GM12878 (cell line): ENCODE measurements at regions not wholly inside any gene's neighbourhood (a gene's known extent, or its start where the extent isn't known, plus 50 kb on each side); places are given as distances from the start of the nearest gene placed in this dataset.

Source experiments
- ATAC-seq: fragments of 200-7000 bp; cut with Tn5 transposase; 3 replicates; pipeline ENCODE4 v1.9.1; 2020; ENCODE audit warnings: mild to moderate bottlenecking, moderate library complexity
- BruUV-seq: library from RNA; stranded (reverse); fragments of 400-500 nt; replicated peaks from 2 replicates; lab custom pipeline; 2021; lab: Mats Ljungman, UMichigan
- CTCF ChIA-PET: fragments of 300-600 bp; sonication (Branson Sonifier 250); formaldehyde crosslinking; extraction: SDS; loops from one replicate; lab custom pipeline; 2021; ENCODE audit warnings: inconsistent platforms; lab: Yijun Ruan, JAX
- POLR2A ChIA-PET: fragments of 350-600 bp; formaldehyde crosslinking; extraction: SDS; loops from one replicate; lab custom pipeline; 2021; ENCODE audit warnings: inconsistent platforms; lab: Charles Lee
- RAD21 ChIA-PET: fragments of 300-600 bp; sonication (Branson Sonifier 250); formaldehyde crosslinking; loops from one replicate; lab custom pipeline; 2023; ENCODE audit warnings: antibody characterized with exemption; ENCODE audit not compliant: unreplicated experiment; lab: Charles Lee
- SMC1A ChIA-PET: fragments of 300-600 bp; sonication (Branson Sonifier 250); formaldehyde crosslinking; loops from one replicate; lab custom pipeline; 2023; ENCODE audit not compliant: unreplicated experiment, uncharacterized antibody; lab: Charles Lee
- DNase-seq: peaks from one replicate; pipeline ENCODE4 v3.0.0-alpha.2; 2011; ENCODE audit warnings: low read depth, low spot score
- FAIRE-seq: peaks from 3 replicates; lab custom pipeline; 2011; peaks lifted over from hg19 to GRCh38; lab: Jason Lieb, UNC
- H2AFZ ChIP-seq: 2 replicates; pipeline ENCODE4 v1.6.0; 2011; ENCODE audit warnings: low read depth, low read length, control low read depth; ENCODE audit not compliant: control insufficient read depth
- H3K27ac ChIP-seq: 2 replicates; pipeline ENCODE4 v1.5.1; 2011; ENCODE audit warnings: control low read depth; ENCODE audit not compliant: control insufficient read depth, insufficient read depth
- H3K27me3 ChIP-seq, 2 experiments: replicated peaks in 1 of 2; 2 replicates each; pipeline versions ENCODE4 v1.6.0 to v1.6.1; 2011; ENCODE audit warnings: low read length in 1 of 2; ENCODE audit not compliant: control insufficient read depth in 2 of 2, insufficient read depth in 2 of 2
- H3K36me3 ChIP-seq, 2 experiments: 2 replicates each; pipeline ENCODE4 v1.5.1; 2011; ENCODE audit warnings: low read length in 1 of 2; ENCODE audit not compliant: control insufficient read depth in 2 of 2, insufficient read depth in 2 of 2
- H3K4me1 ChIP-seq: 2 replicates; pipeline ENCODE4 v1.6.1; 2011; ENCODE audit warnings: mild to moderate bottlenecking, low read length, moderate library complexity, mixed read lengths; ENCODE audit not compliant: control insufficient read depth, insufficient read depth
- H3K4me2 ChIP-seq: 2 replicates; pipeline ENCODE4 v1.6.0; 2011; ENCODE audit warnings: control low read depth; ENCODE audit not compliant: control insufficient read depth, insufficient read depth
- H3K4me3 ChIP-seq: fragments of 200-600 bp; sonication (generic); 2 replicates; pipeline ENCODE4 v1.5.1; 2016
- H3K79me2 ChIP-seq: 2 replicates; pipeline ENCODE4 v1.6.0; 2011; ENCODE audit warnings: low read length; ENCODE audit not compliant: control insufficient read depth, insufficient read depth
- H3K9ac ChIP-seq: 2 replicates; pipeline ENCODE4 v1.8.0; 2011; ENCODE audit warnings: low read length, control low read depth, mixed read lengths; ENCODE audit not compliant: control insufficient read depth, insufficient read depth
- H3K9me3 ChIP-seq: replicated peaks from 3 replicates; pipeline ENCODE4 v1.5.1; 2011; ENCODE audit warnings: mild to moderate bottlenecking, low read length; ENCODE audit not compliant: control insufficient read depth, insufficient read depth
- H4K20me1 ChIP-seq: 2 replicates; pipeline ENCODE4 v1.6.0; 2011; ENCODE audit not compliant: control insufficient read depth, insufficient read depth
- ATF2 ChIP-seq: IDR thresholded peaks from 2 replicates; pipeline ENCODE4 v1.6.1; 2012; ENCODE audit warnings: low read length, inconsistent platforms
- CBX3 ChIP-seq: fragments of 200-600 bp; sonication (generic); IDR thresholded peaks from 2 replicates; pipeline ENCODE4 v1.6.1; 2016; ENCODE audit warnings: low read depth, borderline replicate concordance
- CEBPZ ChIP-seq: fragments of 150-350 bp; IDR thresholded peaks from 2 replicates; pipeline ENCODE4 v1.6.1; 2016; ENCODE audit warnings: low read depth, low read length
- EP300 ChIP-seq, 2 experiments: fragments of 150-350 bp in 1 of 2; IDR thresholded peaks; 2 replicates each; pipeline ENCODE4 v1.6.1; 2011 to 2012; ENCODE audit warnings: low read depth in 2 of 2, low read length in 2 of 2, borderline replicate concordance in 1 of 2, improper control_type of control experiment in 1 of 2, inconsistent platforms in 1 of 2; ENCODE audit not compliant: control insufficient read depth in 1 of 2
- ESRRA ChIP-seq: IDR thresholded peaks from 2 replicates; pipeline ENCODE4 v1.6.1; 2012; ENCODE audit warnings: mild to moderate bottlenecking, low read length, improper control_type of control experiment
- FOXM1 ChIP-seq: IDR thresholded peaks from 2 replicates; pipeline ENCODE4 v1.6.1; 2012; ENCODE audit warnings: low read depth, mild to moderate bottlenecking, inconsistent platforms, low read length, moderate library complexity
- MEF2A ChIP-seq: IDR thresholded peaks from 2 replicates; pipeline ENCODE4 v1.6.1; 2011; ENCODE audit warnings: low read depth, mild to moderate bottlenecking, low read length, moderate library complexity; ENCODE audit not compliant: insufficient read depth
- NBN ChIP-seq: fragments of 450-650 bp; IDR thresholded peaks from 2 replicates; pipeline ENCODE4 v1.6.1; 2016
- NFYB ChIP-seq: IDR thresholded peaks from 2 replicates; pipeline ENCODE4 v1.6.1; 2011; ENCODE audit warnings: low read depth, mild to moderate bottlenecking, low read length, improper control_type of control experiment, moderate library complexity; ENCODE audit not compliant: insufficient read depth
- PAX8 ChIP-seq: fragments of 450-650 bp; IDR thresholded peaks from 2 replicates; pipeline ENCODE4 v1.6.1; 2017; ENCODE audit warnings: mild to moderate bottlenecking, moderate library complexity
- PBX3 ChIP-seq: IDR thresholded peaks from 2 replicates; pipeline ENCODE4 v1.6.1; 2011; ENCODE audit warnings: mild to moderate bottlenecking, low read depth, low read length, moderate library complexity; ENCODE audit not compliant: insufficient replicate concordance
- PKNOX1 ChIP-seq: fragments of 450-650 bp; IDR thresholded peaks from 2 replicates; pipeline ENCODE4 v1.6.1; 2016; ENCODE audit warnings: mild to moderate bottlenecking
- SIN3A ChIP-seq: IDR thresholded peaks from 2 replicates; pipeline ENCODE4 v1.6.1; 2012; ENCODE audit warnings: low read depth, low read length, improper control_type of control experiment
- TARDBP ChIP-seq: IDR thresholded peaks from 2 replicates; pipeline ENCODE4 v1.6.1; 2016; ENCODE audit warnings: borderline replicate concordance
- ZBTB11 ChIP-seq: fragments of 450-650 bp; formaldehyde crosslinking; IDR thresholded peaks from 2 replicates; pipeline ENCODE4 v1.5.0; 2022; ENCODE audit warnings: mild to moderate bottlenecking, missing genetic modification characterization
- WGBS: methylation state at CpG from one replicate; pipeline ENCODE4 v1.1.6; 2016; ENCODE audit warnings: low lambda C conversion rate; ENCODE audit not compliant: insufficient replicate concordance, insufficient coverage; ENCODE audit errors: missing lambda C conversion rate; 5-methylcytosine and 5-hydroxymethylcytosine counted together
- in situ Hi-C: fragments of 300-500 bp; cut with MboI; formaldehyde crosslinking; loops from 9 replicates; pipeline ENCODE4 v1.14.3; 2018; ENCODE audit warnings: mixed read lengths
- intact Hi-C: fragments of 100-400 bp; cut with micrococcal nuclease; formaldehyde crosslinking; loops from one replicate; pipeline ENCODE4 v1.14.2; 2022; ENCODE audit not compliant: unreplicated experiment

GRCh38 chr2:234318361-234318760, 178.5 kb downstream of the ARL4C start:
- H3K27ac ChIP-seq, result no peak overlapping the region
- no peak overlapping the region for H3K4me2 ChIP-seq
- no TSS peak for BruUV-seq
- RAD21 ChIA-PET, result no interaction called here
- no peaks in the 10 kb centered on the region for H3K4me1 ChIP-seq
- H3K79me2 ChIP-seq, result no peaks in the 10 kb centered on the region
- in situ Hi-C loops, result no loop called here
- H3K27me3 ChIP-seq, result no peaks in the 10 kb centered on the region
- no peak overlapping the region for H3K9ac ChIP-seq
- TF ChIP-seq ZBTB11, result no peak
- TF ChIP-seq MEF2A, result no peak
- TF ChIP-seq PAX8, result no peak
- no peak for TF ChIP-seq EP300 (IDR thresholded peaks at IDR 0.05; ENCODE audit: borderline replicate concordance in 1 of 2, control insufficient read depth in 1 of 2, low read depth in 2 of 2, low read length in 2 of 2)
- TF ChIP-seq NFYB, result no peak
- TF ChIP-seq SIN3A, result no peak
- TF ChIP-seq FOXM1, result no peak
- no peak for TF ChIP-seq PBX3
- TF ChIP-seq NBN, result no peak
- TF ChIP-seq CEBPZ, result no peak
- no peak for TF ChIP-seq ESRRA
- TF ChIP-seq PKNOX1, result no peak
- TF ChIP-seq ATF2, result no peak
- TF ChIP-seq TARDBP, result no peak
- no peak for TF ChIP-seq CBX3
- TF ChIP-seq, all 136 proteins: peak for 0
- POLR2A ChIA-PET, result no interaction called here
- Histone ChIP-seq H4K20me1 (no peaks in the 10 kb centered on the region), H2AFZ (no peak overlapping the region), H3K9me3 (no peaks in the 10 kb centered on the region; the same call in 2 of the 3 replicates), H3K4me3 (no peak overlapping the region), H3K36me3 (no peaks in the 10 kb centered on the region)
- 82% methylated on average over 3 of the region's 3 CpGs for WGBS
- ATAC-seq (no peak), DNase-seq (no peak), FAIRE-seq (no peak)
- CTCF ChIA-PET, result interaction anchor here (0.6 kb wide), 1 partner anchor 20 kb away, joined by 3 read pairs; no protein-coding TSS in a partner anchor
- SMC1A ChIA-PET, result no interaction called here
- intact Hi-C loops, result no loop called here
